ENCODE measurements at regions not wholly inside any gene's neighbourhood (a gene's known extent, or its start where the extent isn't known, plus 50 kb on each side); places are given as distances from the start of the nearest gene placed in this dataset.

DNA sequence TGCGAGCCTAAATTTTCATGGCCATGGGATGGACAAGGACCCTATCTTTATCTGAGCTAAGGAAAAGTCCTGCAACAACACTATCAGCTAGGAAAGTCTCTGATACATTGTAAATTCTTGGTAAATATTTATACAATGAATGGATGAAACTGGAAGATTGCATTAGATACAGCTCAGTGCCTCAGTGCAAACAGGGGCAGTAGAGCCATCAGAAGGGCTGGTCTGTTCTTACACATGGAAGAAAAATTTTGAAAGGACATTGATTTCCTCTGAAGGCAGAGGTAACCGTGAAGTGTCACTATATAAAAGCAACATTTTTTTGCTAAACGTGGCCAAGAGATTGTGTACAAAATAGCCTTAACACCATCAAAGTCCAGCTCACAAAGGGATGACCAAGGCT, 153.2 kb upstream of the GADL1 start:
- H3K4me2 ChIP-seq (ENCODE audit: low read length): no peak overlapping the region
- no peaks in the 10 kb centered on the region for H3K9me3 ChIP-seq (ENCODE audit: control insufficient read depth, low read length)
- no peaks in the 10 kb centered on the region for H3K79me2 ChIP-seq
- no peak overlapping the region for H3K4me3 ChIP-seq (ENCODE audit: low read depth, low read length)
- TF ChIP-seq, protein P1, sequence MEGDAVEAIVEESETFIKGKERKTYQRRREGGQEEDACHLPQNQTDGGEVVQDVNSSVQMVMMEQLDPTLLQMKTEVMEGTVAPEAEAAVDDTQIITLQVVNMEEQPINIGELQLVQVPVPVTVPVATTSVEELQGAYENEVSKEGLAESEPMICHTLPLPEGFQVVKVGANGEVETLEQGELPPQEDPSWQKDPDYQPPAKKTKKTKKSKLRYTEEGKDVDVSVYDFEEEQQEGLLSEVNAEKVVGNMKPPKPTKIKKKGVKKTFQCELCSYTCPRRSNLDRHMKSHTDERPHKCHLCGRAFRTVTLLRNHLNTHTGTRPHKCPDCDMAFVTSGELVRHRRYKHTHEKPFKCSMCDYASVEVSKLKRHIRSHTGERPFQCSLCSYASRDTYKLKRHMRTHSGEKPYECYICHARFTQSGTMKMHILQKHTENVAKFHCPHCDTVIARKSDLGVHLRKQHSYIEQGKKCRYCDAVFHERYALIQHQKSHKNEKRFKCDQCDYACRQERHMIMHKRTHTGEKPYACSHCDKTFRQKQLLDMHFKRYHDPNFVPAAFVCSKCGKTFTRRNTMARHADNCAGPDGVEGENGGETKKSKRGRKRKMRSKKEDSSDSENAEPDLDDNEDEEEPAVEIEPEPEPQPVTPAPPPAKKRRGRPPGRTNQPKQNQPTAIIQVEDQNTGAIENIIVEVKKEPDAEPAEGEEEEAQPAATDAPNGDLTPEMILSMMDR (IDR thresholded peaks at IDR 0.05): no peak
- no peak overlapping the region for H3K27ac ChIP-seq
- no peak overlapping the region for H2AFZ ChIP-seq
- peaks cover 6% of the 10 kb centered on the region for H3K4me1 ChIP-seq
- H3K9ac ChIP-seq: no peak overlapping the region
- H3K36me3 ChIP-seq (ENCODE audit: control insufficient read depth, insufficient read depth, low read length): no peaks in the 10 kb centered on the region
- no peaks in the 10 kb centered on the region for H3K27me3 ChIP-seq (ENCODE audit: control insufficient read depth, insufficient read depth, low read length)

DNA sequence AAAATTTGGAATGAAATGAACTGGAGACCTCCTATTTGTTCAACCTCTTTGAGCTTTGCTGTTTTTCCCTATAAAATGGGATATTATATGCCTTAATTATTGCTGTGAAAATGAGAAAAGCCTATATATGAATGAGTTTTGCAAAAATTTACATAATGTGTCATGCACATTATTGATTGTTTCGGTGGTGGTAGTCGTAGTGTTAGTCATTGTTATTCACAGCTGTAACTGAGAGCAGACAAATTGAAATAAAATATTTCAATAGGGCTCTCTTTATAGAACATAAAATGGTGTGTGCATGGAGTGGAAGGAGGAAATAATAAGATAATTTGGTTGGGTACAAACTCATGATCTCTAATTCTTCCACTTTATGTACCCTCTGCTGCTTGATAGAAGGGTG, 153.7 kb upstream of the GADL1 start:
- Histone ChIP-seq H3K4me3 (ENCODE audit: low read depth, low read length) (no peak overlapping the region), H3K4me2 (ENCODE audit: low read length) (no peak overlapping the region), H2AFZ (no peak overlapping the region)

GRCh38 chr3:31050296-31050695, 155.8 kb upstream of the GADL1 start:
- TF ChIP-seq, protein P1 (IDR thresholded peaks at IDR 0.05): no peak
- H3K4me2 ChIP-seq (ENCODE audit: low read length): no peak overlapping the region
- no peak overlapping the region for H3K27ac ChIP-seq
- no peaks in the 10 kb centered on the region for H3K9me3 ChIP-seq (ENCODE audit: control insufficient read depth, low read length)
- H3K9ac ChIP-seq: no peak overlapping the region
- no peaks in the 10 kb centered on the region for H3K27me3 ChIP-seq (ENCODE audit: control insufficient read depth, insufficient read depth, low read length)
- peaks cover 6% of the 10 kb centered on the region for H3K4me1 ChIP-seq
- H3K79me2 ChIP-seq: no peaks in the 10 kb centered on the region
- H3K4me3 ChIP-seq (ENCODE audit: low read depth, low read length): no peak overlapping the region
- H2AFZ ChIP-seq: no peak overlapping the region
- H3K36me3 ChIP-seq (ENCODE audit: control insufficient read depth, insufficient read depth, low read length): no peaks in the 10 kb centered on the region

More for the DNA sequence above, 153.7 kb upstream of the GADL1 start:
- H3K79me2 ChIP-seq: no peaks in the 10 kb centered on the region
- no peak overlapping the region for H3K9ac ChIP-seq
- H3K36me3 ChIP-seq (ENCODE audit: control insufficient read depth, insufficient read depth, low read length): no peaks in the 10 kb centered on the region
- H3K27me3 ChIP-seq (ENCODE audit: control insufficient read depth, insufficient read depth, low read length): no peaks in the 10 kb centered on the region
- peaks cover 6% of the 10 kb centered on the region for H3K4me1 ChIP-seq
- H3K9me3 ChIP-seq (ENCODE audit: control insufficient read depth, low read length): no peaks in the 10 kb centered on the region
- TF ChIP-seq, protein P1 (IDR thresholded peaks at IDR 0.05): no peak
- no peak overlapping the region for H3K27ac ChIP-seq

DNA sequence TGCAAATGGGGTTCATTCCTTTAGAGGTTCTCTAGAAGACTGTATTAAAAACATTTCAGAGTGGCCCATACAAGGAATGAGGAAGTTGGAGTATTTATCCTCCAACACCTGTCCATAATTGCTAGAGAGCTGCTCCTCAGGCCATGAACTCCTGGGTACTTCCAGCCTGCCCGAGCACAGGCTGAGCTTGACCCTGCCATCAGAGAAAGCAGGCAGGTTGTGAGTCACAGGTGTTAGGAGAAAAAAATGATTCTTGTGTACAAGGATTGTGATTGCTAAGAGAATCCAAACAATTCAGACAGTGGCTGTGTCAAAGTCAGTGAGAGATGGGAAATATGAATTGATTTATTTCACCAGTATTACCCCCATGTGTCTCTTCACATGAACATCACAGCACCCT, 156.8 kb upstream of the GADL1 start:
- no peak overlapping the region for H3K9ac ChIP-seq
- no peak overlapping the region for H2AFZ ChIP-seq
- TF ChIP-seq, protein P1 (IDR thresholded peaks at IDR 0.05): no peak
- H3K36me3 ChIP-seq (ENCODE audit: control insufficient read depth, insufficient read depth, low read length): no peaks in the 10 kb centered on the region
- H3K4me1 ChIP-seq: peaks cover 6% of the 10 kb centered on the region
- no peaks in the 10 kb centered on the region for H3K79me2 ChIP-seq
- H3K9me3 ChIP-seq (ENCODE audit: control insufficient read depth, low read length): no peaks in the 10 kb centered on the region
- H3K27ac ChIP-seq: no peak overlapping the region
- H3K4me3 ChIP-seq (ENCODE audit: low read depth, low read length): no peak overlapping the region
- H3K27me3 ChIP-seq (ENCODE audit: control insufficient read depth, insufficient read depth, low read length): no peaks in the 10 kb centered on the region
- H3K4me2 ChIP-seq (ENCODE audit: low read length): no peak overlapping the region

DNA sequence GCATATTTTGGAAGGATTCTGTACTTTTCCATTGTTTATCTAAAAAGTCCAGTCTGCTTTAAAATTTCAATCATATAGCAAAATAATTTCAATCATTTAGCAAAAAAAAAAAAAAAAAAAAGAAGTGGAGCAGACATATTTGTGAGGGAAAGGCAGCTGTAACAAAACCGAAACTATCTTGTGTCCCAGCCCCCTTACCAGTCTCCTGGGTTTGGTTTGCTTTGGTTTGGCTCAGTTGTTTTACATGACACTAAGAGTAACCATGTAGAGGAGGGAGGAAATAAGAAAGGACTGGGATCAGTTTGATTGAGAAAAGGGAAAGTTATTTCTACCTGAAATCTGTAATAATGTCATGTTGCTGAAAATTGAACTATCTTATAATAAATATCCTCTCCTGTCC, 158.8 kb upstream of the GADL1 start:
- Histone ChIP-seq H3K4me1 (no peaks in the 10 kb centered on the region), H3K27ac (no peak overlapping the region), H3K27me3 (ENCODE audit: control insufficient read depth, insufficient read depth, low read length) (no peaks in the 10 kb centered on the region), H3K9ac (no peak overlapping the region), H3K4me3 (ENCODE audit: low read depth, low read length) (no peak overlapping the region), H2AFZ (peak overlapping the region; percentile 25), H3K36me3 (ENCODE audit: control insufficient read depth, insufficient read depth, low read length) (no peaks in the 10 kb centered on the region), H3K4me2 (ENCODE audit: low read length) (no peak overlapping the region), H3K9me3 (ENCODE audit: control insufficient read depth, low read length) (no peaks in the 10 kb centered on the region), H3K79me2 (no peaks in the 10 kb centered on the region)
- TF ChIP-seq, protein P1 (IDR thresholded peaks at IDR 0.05): no peak

Measured in parathyroid adenoma (tissue), 2 donors.